GM18909 (cell line): ENCODE measurements at regions not wholly inside any gene's neighbourhood (a gene's known extent, or its start where the extent isn't known, plus 50 kb on each side); places are given as distances from the start of the nearest gene placed in this dataset.

Experiments
- ATAC-seq: cut with Tn5 transposase; IDR thresholded peaks from one replicate; pipeline ENCODE4 v1.9.1; 2021; ENCODE audit warnings: mild to moderate bottlenecking; ENCODE audit not compliant: unreplicated experiment, poor library complexity

DNA sequence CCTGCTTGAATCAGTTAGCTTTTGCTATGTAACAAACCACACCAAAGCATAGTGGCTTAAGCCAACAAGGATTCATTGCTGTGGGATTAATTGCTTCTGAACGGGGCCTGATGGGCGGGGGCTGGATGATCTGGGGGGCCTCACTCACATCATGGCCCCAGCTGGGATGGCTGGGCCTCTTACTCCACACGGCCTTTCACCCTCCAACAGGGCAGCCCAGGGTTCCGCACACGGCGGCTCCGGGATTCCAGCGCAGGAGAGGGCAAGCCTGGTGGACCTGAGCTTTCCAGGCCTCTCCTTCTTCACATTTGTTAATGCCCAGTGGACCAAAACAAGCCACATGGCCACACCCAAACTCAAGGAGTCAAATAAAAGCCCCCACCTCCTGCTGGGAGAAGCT lies 86.3 kb upstream of the PHLPP1 start:
- no peak for ATAC-seq

GRCh38 chr18:62631173-62631572 lies 84.2 kb upstream of the PHLPP1 start:
- no peak for ATAC-seq

DNA sequence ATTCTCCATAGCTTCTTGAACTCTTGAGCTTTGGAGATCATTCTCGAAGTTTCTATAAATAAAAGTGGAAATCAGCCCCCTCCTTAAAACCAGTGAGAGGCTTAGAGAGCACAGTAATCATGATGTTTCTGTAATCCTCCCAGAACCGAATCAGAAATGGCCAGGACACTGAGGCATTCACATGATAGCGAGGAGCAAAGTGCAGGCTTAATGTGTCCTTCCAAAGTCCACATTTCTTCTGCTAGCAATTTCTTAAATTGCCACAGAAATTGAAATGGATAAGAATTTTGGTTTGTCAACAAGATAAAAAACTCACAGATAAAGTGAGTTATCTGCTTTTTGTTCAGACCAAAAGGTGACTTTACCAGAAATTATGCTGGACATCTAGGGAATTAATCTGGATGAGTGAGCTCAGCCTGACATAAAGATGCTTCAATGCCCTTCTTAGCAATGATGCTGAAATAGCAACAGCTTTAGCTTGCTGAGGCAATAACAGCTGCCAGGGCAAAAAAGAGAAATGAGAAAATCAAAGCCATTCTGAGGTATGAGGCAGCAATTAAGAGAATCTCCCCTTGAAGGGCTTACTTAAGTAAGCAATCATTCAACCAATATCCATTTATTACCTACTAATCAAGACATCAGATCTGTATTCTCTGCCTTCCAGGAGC lies 82.4 kb upstream of the PHLPP1 start:
- ATAC-seq: no peak

GRCh38 chr18:62634458-62634857 lies 80.9 kb upstream of the PHLPP1 start:
- ATAC-seq: no peak

DNA sequence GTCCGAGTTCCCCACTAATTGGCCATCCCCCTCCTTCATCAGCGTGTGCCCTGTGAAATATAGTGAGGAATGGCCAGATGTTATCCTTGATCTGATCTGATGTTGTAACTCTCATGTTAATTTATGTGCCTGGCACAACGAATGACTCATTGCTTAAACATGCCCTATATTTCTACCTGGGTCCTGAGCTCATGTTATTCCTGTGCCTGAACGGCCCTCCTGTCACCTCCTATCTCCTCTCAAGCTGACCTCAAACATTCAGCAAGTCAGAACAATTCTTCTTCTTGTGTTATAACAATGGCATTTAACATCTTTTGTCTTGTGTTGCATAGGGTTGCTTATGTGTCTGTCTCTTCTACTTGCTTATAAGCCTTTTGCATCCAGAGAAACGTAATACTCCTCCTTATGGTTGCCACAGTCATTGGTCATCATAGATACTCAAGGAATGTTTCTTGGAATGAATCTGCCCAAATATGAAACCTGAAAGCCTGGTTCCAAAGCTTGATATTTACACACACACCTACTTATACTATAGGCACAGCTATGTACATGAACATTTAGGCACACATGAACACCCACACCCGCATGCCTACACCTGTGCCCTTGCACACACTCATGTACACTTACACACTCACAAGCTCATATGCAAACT lies 80.2 kb upstream of the PHLPP1 start:
- no peak for ATAC-seq

GRCh38 chr18:62637403-62637802 lies 77.9 kb upstream of the PHLPP1 start:
- no peak for ATAC-seq

GRCh38 chr18:62637807-62638687 lies 77.3 kb upstream of the PHLPP1 start:
- ATAC-seq: peak; percentile 67

GRCh38 chr18:62643181-62643580 lies 72.2 kb upstream of the PHLPP1 start:
- ATAC-seq: no peak

GRCh38 chr18:62644773-62645172 lies 70.6 kb upstream of the PHLPP1 start:
- no peak for ATAC-seq

DNA sequence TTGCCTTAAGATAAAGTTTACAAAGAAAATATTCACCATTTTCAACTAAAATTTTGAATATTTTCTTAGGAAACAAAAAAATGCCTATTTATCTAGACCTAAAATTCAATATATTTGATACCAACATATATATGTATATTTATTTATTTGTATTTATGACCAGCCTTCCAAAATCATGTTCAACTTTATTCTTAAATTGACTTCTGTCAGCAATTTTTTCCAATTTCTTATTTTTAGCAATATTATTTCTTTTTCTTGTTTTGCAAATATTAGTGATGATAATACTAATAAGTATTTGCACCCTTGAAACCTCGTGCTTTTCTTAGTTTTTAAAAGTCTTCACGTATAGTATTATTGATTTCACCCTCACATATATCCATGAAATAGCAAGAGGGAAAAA lies 68.2 kb upstream of the PHLPP1 start:
- ATAC-seq: no peak

GRCh38 chr18:62648045-62648678 lies 67.2 kb upstream of the PHLPP1 start:
- ATAC-seq: no peak

DNA sequence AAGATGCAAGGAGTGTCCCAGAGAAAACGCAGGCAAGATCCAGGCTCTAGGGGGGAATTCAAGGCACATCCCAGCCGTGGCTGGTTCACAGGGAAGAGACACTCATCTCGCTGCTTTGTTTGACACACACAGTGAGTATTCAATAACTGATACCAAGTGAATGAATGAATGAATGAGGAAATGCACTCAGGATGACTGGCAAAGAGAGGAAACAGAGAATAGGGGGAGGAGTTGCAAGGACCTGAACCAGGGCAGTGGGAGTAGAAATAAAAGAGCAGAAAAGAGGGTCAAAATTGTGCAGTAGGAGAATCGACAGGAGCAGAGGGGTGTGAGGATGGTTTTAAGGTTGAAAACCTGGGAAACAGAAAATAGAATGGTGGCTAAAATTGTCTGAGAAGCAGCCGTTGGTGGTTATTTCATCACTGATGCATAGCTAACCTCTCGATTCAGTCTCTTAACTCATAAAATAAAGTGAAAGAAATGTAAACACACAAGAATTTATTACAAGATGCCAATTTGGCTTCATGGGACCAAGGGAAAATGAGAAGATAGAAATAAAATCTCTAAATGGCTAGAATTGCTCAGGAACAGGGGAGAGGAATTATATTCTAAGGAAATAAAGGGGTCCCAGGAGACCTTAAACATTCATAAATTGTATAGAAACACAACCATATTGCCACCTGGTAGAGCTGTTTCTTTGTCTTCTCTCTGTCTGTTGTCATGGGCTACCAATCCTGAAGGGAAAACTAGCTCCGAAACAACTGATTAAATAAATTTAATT lies 63.9 kb upstream of the PHLPP1 start:
- peak; percentile 18 for ATAC-seq

DNA sequence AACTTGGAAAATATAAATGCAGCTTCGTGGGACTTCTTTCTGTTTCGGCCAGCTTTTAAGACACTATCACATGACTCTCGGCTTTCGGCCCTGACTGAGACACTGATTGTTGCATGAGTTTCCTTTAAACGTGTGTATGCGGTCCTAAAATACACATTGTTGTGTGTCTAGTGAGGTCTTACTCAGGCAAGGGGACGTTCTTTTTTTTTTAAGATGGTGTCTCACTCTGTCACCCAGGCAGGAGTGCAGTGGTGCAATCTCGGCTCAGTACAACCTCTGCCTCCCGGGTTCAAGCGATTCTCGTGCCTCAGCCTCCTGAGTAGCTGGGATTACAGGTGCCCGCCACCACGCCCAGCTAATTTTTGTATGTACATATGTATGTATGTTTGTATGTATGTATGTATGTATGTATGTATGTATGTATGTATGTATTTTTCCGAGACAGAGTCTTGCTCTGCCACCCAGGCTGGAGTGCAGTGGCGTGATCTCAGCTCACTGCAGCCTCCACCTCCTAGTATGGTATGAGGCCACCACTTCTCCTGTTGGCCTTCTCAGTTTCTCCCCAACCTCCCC lies 63.2 kb upstream of the PHLPP1 start:
- peak; percentile 48 for ATAC-seq

GRCh38 chr18:62655520-62656219 lies 59.7 kb upstream of the PHLPP1 start:
- no peak for ATAC-seq

DNA sequence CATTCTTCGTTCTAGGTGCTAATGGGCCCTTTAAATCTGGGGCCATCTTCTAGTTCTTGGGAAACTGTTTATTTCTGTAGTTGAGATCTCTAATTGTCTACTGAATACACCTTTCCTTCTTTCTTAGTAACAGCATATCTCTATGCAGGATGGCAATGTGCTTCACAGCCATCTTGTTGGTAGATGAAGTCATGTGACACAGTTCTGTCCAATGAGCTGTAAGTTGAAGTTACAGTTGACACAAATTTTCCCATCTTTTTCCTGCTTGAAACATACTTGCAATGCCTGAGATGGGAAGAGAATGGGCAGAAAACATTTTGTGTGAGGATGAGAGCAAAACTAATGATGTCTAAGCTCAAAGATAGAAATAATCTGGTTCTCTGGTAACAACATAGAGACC lies 57.3 kb upstream of the PHLPP1 start:
- no peak for ATAC-seq

DNA sequence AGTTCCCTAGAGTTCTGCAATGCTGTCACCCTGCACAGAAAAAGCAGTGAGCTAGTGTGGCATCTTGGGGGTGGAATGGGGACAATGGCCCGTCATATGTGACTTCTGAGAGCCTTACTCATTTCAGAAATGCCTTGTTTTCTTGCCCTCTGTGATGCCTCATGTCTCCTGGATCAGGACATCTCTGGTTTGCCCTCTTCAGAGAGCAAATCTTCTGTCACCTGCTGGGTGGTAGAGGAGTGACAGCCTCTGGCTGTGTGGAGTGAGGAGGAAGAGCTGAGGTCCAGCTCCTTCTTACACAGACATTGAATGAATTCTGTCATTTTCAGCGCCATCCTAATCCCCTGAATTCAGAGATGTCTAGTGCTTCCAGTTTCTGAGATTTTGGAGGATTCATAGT lies 55.6 kb upstream of the PHLPP1 start:
- ATAC-seq: no peak

DNA sequence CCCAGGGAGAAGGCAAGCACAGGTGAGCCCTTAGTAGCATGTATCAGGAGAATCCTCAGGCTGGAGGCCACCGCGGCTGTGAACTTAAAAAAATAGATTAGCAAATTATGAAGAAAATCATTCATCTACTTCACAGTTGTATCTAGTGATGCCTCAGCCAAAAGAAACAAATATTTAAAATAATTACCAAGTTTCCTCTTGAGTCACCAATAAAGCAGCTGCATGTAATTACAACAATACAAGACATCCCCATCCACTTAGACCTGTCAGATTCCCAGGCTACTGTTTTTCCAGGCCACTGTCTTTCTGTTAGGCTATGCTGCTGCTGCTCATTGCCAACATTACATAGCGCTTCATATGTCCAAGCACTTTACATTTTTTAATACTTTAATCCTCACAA lies 54.6 kb upstream of the PHLPP1 start:
- ATAC-seq: no peak

GRCh38 chr18:62663731-62664336 lies 51.5 kb upstream of the PHLPP1 start:
- peak; percentile 84 for ATAC-seq

DNA sequence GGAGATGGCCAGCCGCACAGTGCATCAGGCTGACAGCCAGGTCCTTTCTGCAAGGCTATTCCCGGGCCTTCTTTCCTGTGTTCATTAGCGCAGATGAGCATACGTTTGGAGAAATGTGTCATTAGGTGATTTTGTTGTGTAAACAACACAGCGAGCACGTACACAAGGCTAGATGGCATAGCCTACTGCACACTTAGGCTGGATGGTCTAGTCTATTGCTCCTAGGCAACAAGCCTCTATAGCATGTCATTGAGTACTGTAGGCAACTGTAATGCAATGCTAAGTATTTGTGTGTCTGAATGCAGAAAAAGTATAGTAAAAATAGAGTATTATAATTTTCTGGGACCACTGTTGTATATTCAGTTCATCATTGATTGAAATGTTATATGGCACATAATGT lies 50.9 kb upstream of the PHLPP1 start:
- ATAC-seq: peak; percentile 22
